Effector memory CD4-positive, alpha-beta T cell (primary cell): ENCODE measurements at regions not wholly inside any gene's neighbourhood (a gene's known extent, or its start where the extent isn't known, plus 50 kb on each side); places are given as distances from the start of the nearest gene placed in this dataset.

ENCODE experiments used
- DNase-seq, 3 donors: peaks; one replicate each; pipeline ENCODE4 v3.0.0-alpha.2; 2020
- H3K27ac ChIP-seq: 2 replicates; pipeline ENCODE4 v1.7.0; 2013; ENCODE audit warnings: mild to moderate bottlenecking, low read length, moderate library complexity; ENCODE audit not compliant: insufficient read depth, poor library complexity, severe bottlenecking
- H3K27me3 ChIP-seq: replicated peaks from 2 replicates; pipeline ENCODE4 v1.7.0; 2013; ENCODE audit warnings: mild to moderate bottlenecking, low read length; ENCODE audit not compliant: insufficient read depth, control insufficient read depth, poor library complexity, severe bottlenecking
- H3K36me3 ChIP-seq: 2 replicates; pipeline ENCODE4 v1.7.0; 2013; ENCODE audit warnings: mild to moderate bottlenecking, low read length, moderate library complexity; ENCODE audit not compliant: control insufficient read depth, insufficient read depth
- H3K4me1 ChIP-seq: 2 replicates; pipeline ENCODE4 v1.7.0; 2013; ENCODE audit warnings: low read length, mild to moderate bottlenecking; ENCODE audit not compliant: control insufficient read depth, insufficient read depth, poor library complexity, severe bottlenecking
- H3K4me3 ChIP-seq: 2 replicates; pipeline ENCODE4 v1.7.0; 2013; ENCODE audit warnings: low read length, low read depth, mild to moderate bottlenecking; ENCODE audit not compliant: insufficient read depth, poor library complexity, severe bottlenecking
- H3K9me3 ChIP-seq: 2 replicates; pipeline ENCODE4 v1.7.0; 2013; ENCODE audit warnings: mild to moderate bottlenecking, low read length, moderate library complexity; ENCODE audit not compliant: control insufficient read depth

DNA sequence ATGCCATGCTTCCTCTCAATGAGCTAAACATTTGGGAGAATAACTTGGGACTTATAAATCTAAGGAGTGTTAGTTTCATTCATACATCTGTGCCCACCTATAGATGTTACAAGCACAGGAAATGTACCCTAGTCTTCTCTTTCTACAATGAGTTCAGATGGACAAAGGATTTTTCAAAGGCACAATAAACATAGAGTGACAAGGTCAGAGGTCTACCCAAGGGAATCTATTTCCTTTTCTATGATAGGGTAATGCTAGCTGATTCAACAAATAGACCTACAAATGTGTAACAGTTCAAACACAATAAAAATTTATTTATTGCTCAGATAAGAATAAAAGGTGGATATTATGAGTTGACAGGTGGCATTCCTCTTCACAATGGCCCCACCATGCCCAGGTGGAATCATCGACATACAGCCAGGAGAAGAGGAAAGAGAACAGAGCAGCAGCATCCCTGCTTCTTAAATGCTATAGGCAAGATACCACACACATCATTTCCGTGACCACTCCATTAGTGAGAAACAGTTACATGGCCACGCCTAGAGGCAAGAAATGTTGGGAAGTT is 421.8 kb downstream of the HNRNPD start:
- Histone ChIP-seq H3K9me3 (no peaks in the 10 kb centered on the region), H3K4me3 (no peak overlapping the region), H3K4me1 (no peaks in the 10 kb centered on the region), H3K27me3 (no peaks in the 10 kb centered on the region), H3K27ac (no peak overlapping the region), H3K36me3 (no peaks in the 10 kb centered on the region)
- no peak for DNase-seq

GRCh38 chr4:81946996-81947395 is 426.8 kb downstream of the HNRNPD start:
- Histone ChIP-seq H3K36me3 (no peaks in the 10 kb centered on the region), H3K9me3 (no peaks in the 10 kb centered on the region), H3K27ac (no peak overlapping the region), H3K27me3 (no peaks in the 10 kb centered on the region), H3K4me1 (no peaks in the 10 kb centered on the region), H3K4me3 (no peak overlapping the region)
- no peak for DNase-seq

- no peak overlapping the region for H3K27ac ChIP-seq
- H3K4me1 ChIP-seq: no peaks in the 10 kb centered on the region
- H3K4me3 ChIP-seq: no peak overlapping the region
- no peaks in the 10 kb centered on the region for H3K36me3 ChIP-seq
- DNase-seq: no peak
- H3K9me3 ChIP-seq: no peaks in the 10 kb centered on the region
- H3K27me3 ChIP-seq: no peaks in the 10 kb centered on the region
These were observed 443.1 kb downstream of the HNRNPD start for GRCh38 chr4:81930506-81931238.

GRCh38 chr4:81923140-81923539 is 450.7 kb downstream of the HNRNPD start:
- no peak overlapping the region for H3K27ac ChIP-seq
- no peaks in the 10 kb centered on the region for H3K9me3 ChIP-seq
- H3K4me3 ChIP-seq: no peak overlapping the region
- H3K4me1 ChIP-seq: no peaks in the 10 kb centered on the region
- no peaks in the 10 kb centered on the region for H3K36me3 ChIP-seq
- DNase-seq: no peak
- H3K27me3 ChIP-seq: no peaks in the 10 kb centered on the region

- Histone ChIP-seq H3K27me3 (no peaks in the 10 kb centered on the region), H3K27ac (no peak overlapping the region), H3K4me1 (no peaks in the 10 kb centered on the region), H3K9me3 (no peaks in the 10 kb centered on the region), H3K36me3 (no peaks in the 10 kb centered on the region), H3K4me3 (no peak overlapping the region)
- no peak for DNase-seq
These were observed 450.6 kb upstream of the RASGEF1B start for GRCh38 chr4:81922313-81922712.

DNA sequence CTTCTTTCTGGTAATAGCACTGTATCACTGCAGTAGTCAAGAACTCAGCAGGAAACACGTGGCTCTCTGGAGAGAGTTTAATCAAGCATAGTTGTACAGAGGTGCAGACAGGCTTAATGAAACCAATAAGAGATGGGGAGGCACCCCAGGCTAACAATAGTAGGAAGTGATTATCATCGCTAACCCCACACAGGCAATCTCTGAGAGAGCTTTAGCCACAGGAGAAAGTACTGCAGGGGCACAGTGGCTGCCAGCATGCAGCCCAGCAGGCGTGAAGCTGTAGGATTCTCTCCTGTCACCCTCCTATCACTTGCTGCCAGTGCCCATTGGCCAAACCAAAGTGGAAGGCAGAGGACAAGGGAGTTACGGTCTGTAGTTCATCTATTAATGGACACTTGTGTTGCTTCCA is 450.0 kb upstream of the RASGEF1B start:
- no peak overlapping the region for H3K4me3 ChIP-seq
- H3K9me3 ChIP-seq: no peaks in the 10 kb centered on the region
- H3K4me1 ChIP-seq: no peaks in the 10 kb centered on the region
- H3K27ac ChIP-seq: no peak overlapping the region
- DNase-seq: no peak
- no peaks in the 10 kb centered on the region for H3K36me3 ChIP-seq
- no peaks in the 10 kb centered on the region for H3K27me3 ChIP-seq

- Histone ChIP-seq H3K4me3 (no peak overlapping the region), H3K27ac (no peak overlapping the region), H3K9me3 (no peaks in the 10 kb centered on the region), H3K36me3 (no peaks in the 10 kb centered on the region), H3K4me1 (no peaks in the 10 kb centered on the region), H3K27me3 (no peaks in the 10 kb centered on the region)
- DNase-seq: no peak
These were observed 448.1 kb upstream of the RASGEF1B start for GRCh38 chr4:81919810-81920209.

- Histone ChIP-seq H3K4me3 (no peak overlapping the region), H3K27me3 (no peaks in the 10 kb centered on the region), H3K36me3 (no peaks in the 10 kb centered on the region), H3K4me1 (no peaks in the 10 kb centered on the region), H3K27ac (no peak overlapping the region), H3K9me3 (no peaks in the 10 kb centered on the region)
- DNase-seq: no peak
These were observed 447.5 kb upstream of the RASGEF1B start for GRCh38 chr4:81919223-81919622.

DNA sequence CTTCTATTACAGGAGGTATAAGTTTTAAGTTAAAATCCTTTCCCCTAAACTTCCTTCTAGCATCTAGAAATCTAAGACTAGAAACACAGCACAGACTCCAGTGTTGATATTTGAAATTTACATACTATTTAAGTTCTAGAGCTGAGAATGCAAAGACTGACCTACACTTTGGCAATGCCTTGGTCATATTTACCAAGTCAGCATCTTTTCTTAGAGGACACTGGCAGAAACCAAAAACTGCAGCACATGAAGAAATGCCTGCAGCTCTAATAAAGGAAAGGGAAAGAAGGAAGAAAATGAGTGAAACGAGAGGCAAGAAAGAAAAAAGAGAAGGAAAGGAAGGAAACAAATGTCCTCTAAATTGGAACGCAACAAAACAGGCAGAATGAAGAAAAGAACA is 443.7 kb upstream of the RASGEF1B start:
- H3K9me3 ChIP-seq: no peaks in the 10 kb centered on the region
- H3K36me3 ChIP-seq: no peaks in the 10 kb centered on the region
- no peaks in the 10 kb centered on the region for H3K4me1 ChIP-seq
- H3K27me3 ChIP-seq: no peaks in the 10 kb centered on the region
- no peak for DNase-seq
- H3K27ac ChIP-seq: no peak overlapping the region
- H3K4me3 ChIP-seq: no peak overlapping the region

DNA sequence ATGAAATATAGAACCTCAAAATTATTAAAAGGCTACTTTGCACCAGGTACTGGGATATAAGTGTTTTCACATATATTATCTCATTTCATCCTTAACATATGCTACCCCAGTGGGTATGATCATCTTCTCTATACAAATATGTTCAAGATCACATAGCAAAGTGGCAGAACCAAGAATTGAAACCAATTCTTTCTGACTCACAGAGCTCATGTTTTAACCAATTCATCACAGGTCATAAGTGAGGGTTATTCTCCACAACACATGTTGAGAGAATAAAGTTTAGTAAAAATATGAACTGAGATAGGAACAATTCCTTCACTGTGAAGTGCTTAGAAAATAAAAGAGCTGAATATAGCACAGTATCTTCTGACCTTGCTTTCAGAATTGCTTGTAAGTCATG is 442.9 kb upstream of the RASGEF1B start:
- Histone ChIP-seq H3K9me3 (no peaks in the 10 kb centered on the region), H3K36me3 (no peaks in the 10 kb centered on the region), H3K4me3 (no peak overlapping the region), H3K27ac (no peak overlapping the region), H3K4me1 (no peaks in the 10 kb centered on the region), H3K27me3 (no peaks in the 10 kb centered on the region)
- no peak for DNase-seq
